Activated CD4-positive, alpha-beta T cell treated with anti-CD3 and anti-CD28 coated beads, Interleukin-2, amount 10 ng/mL, durations not matched to agents 7 days and 5 days (primary cell): ENCODE measurements at regions not wholly inside any gene's neighbourhood (a gene's known extent, or its start where the extent isn't known, plus 50 kb on each side); places are given as distances from the start of the nearest gene placed in this dataset.
"Not testable (repeated sequence)": the region's sequence is repeated elsewhere in the genome, so short reads cannot be mapped to it uniquely, and the experiment has no call there.

Experiments used
- CTCF ChIA-PET: fragments of 350-600 bp; sonication (Branson Sonifier 250); formaldehyde crosslinking; loops from one replicate; lab custom pipeline; 2021; ENCODE audit warnings: antibody characterized with exemption; lab: Charles Lee
- POLR2A ChIA-PET: fragments of 350-600 bp; sonication (Branson Sonifier 250); formaldehyde crosslinking; loops from one replicate; lab custom pipeline; 2021; ENCODE audit warnings: antibody characterized with exemption; lab: Charles Lee
- DNase-seq: peaks from one replicate; pipeline ENCODE4 v3.0.0-alpha.2; 2020
- H3K27ac Mint-ChIP-seq: one replicate; pipeline ENCODE4 v1.8.0; 2021; ENCODE audit warnings: mild to moderate bottlenecking, moderate library complexity, mixed read lengths
- H3K27me3 Mint-ChIP-seq: one replicate; pipeline ENCODE4 v1.8.0; 2021; ENCODE audit warnings: mixed read lengths
- H3K36me3 Mint-ChIP-seq: one replicate; pipeline ENCODE4 v1.8.0; 2021; ENCODE audit warnings: low read depth, mixed read lengths
- H3K4me1 Mint-ChIP-seq: one replicate; pipeline ENCODE4 v1.8.0; 2021; ENCODE audit warnings: mixed read lengths
- H3K4me3 Mint-ChIP-seq: one replicate; pipeline ENCODE4 v1.8.0; 2021; ENCODE audit warnings: mild to moderate bottlenecking, moderate library complexity, mixed read lengths
- H3K9me3 Mint-ChIP-seq: one replicate; pipeline ENCODE4 v1.8.0; 2021; ENCODE audit warnings: mixed read lengths

DNA sequence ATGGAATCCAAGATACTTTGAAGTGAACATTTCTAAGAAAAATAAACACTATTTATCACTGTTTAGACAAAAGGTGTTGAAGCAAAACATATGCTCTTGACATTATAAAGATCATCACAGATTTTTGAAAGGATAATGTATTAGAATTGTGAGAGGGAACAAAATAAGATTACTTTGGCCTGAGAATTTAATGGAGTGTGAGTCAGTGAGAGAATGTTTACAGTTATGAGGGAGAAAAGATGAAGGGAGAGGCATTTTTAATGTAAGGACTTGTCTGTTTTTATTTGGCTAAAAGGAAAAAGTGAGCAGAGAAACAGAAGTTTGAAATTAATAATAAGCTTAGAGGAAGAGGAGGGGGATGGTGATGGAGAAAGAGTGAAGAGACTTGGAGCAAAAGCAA is 1010.1 kb downstream of the EFNA5 start:
- no peaks in the 10 kb centered on the region for H3K4me1 Mint-ChIP-seq

DNA sequence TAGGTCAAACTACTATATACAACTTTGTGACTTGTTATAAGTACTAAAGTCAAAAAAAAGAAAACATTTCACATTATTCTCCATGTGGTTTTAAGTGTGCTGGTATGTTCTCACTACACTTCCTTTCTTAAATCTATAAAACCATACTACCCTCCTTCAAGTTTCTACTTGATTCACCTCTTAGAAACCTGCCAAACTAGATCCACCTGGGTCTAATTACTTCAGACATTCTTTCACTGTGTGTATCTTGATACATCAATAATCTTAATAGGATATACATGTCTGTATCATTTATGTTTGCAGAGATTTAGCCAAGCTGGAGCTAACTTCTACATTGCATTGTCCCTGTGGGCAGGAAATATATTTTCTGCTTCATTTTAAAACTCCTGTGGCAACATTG is 1012.6 kb downstream of the EFNA5 start:
- Mint-ChIP-seq H3K27ac (no peak overlapping the region), H3K4me1 (no peaks in the 10 kb centered on the region), H3K9me3 (peaks cover 8% of the 10 kb centered on the region), H3K4me3 (no peak overlapping the region), H3K36me3 (no peaks in the 10 kb centered on the region), H3K27me3 (no peaks in the 10 kb centered on the region)
- ChIA-PET CTCF (no interaction called here), POLR2A (no interaction called here)
- DNase-seq, result no peak

More for the DNA sequence above, 1010.1 kb downstream of the EFNA5 start:
- Mint-ChIP-seq H3K27ac (no peak overlapping the region), H3K27me3 (no peaks in the 10 kb centered on the region), H3K4me3 (no peak overlapping the region), H3K9me3 (no peaks in the 10 kb centered on the region), H3K36me3 (no peaks in the 10 kb centered on the region)
- DNase-seq, result no peak
- ChIA-PET POLR2A (no interaction called here), CTCF (no interaction called here)

- no peak overlapping the region for H3K27ac Mint-ChIP-seq
- peaks cover 17% of the 10 kb centered on the region for H3K9me3 Mint-ChIP-seq
- H3K4me1 Mint-ChIP-seq, result no peaks in the 10 kb centered on the region
- no peak for DNase-seq
- ChIA-PET POLR2A (no interaction called here), CTCF (no interaction called here)
- no peaks in the 10 kb centered on the region for H3K27me3 Mint-ChIP-seq
- H3K36me3 Mint-ChIP-seq, result no peaks in the 10 kb centered on the region
- H3K4me3 Mint-ChIP-seq, result no peak overlapping the region
Observed at GRCh38 chr5:106656821-106657220, 1013.9 kb downstream of the EFNA5 start.

- Mint-ChIP-seq H3K9me3 (peaks cover 13% of the 10 kb centered on the region), H3K4me1 (no peaks in the 10 kb centered on the region), H3K27me3 (no peaks in the 10 kb centered on the region), H3K36me3 (no peaks in the 10 kb centered on the region), H3K4me3 (no peak overlapping the region), H3K27ac (no peak overlapping the region)
- DNase-seq, result no peak
- ChIA-PET CTCF (no interaction called here), POLR2A (no interaction called here)
Observed at GRCh38 chr5:106649031-106649430, 1021.7 kb downstream of the EFNA5 start.

DNA sequence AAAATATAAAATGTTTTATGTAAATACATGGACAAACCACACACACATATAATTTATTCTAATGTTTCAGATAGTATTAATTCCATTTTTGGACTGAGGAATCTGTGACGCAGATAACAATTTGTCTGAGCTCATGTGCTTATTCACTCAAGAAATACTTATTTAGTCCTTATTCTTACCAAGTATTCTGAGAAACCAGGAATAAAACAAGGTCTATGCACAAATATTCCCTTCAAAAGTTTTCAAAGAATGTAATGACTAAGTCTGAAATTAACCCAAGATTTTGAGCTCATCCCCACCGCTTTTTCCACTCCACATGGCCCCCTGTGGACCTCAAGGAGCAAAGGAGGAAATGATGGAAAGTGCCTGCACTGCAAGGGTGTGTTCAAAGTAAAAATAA is 1022.3 kb downstream of the EFNA5 start:
- DNase-seq, result no peak
- H3K4me1 Mint-ChIP-seq, result no peaks in the 10 kb centered on the region
- CTCF ChIA-PET, result no interaction called here
- no peak overlapping the region for H3K27ac Mint-ChIP-seq
- no peak overlapping the region for H3K4me3 Mint-ChIP-seq
- POLR2A ChIA-PET, result no interaction called here
- no peaks in the 10 kb centered on the region for H3K27me3 Mint-ChIP-seq
- H3K36me3 Mint-ChIP-seq, result no peaks in the 10 kb centered on the region
- peaks cover 10% of the 10 kb centered on the region for H3K9me3 Mint-ChIP-seq

- Mint-ChIP-seq H3K27me3 (no peaks in the 10 kb centered on the region), H3K9me3 (no peaks in the 10 kb centered on the region), H3K36me3 (no peaks in the 10 kb centered on the region), H3K4me3 (no peak overlapping the region), H3K27ac (no peak overlapping the region), H3K4me1 (no peaks in the 10 kb centered on the region)
- ChIA-PET CTCF (no interaction called here), POLR2A (no interaction called here)
- no peak for DNase-seq
Observed at GRCh38 chr5:106646106-106646505, 1024.6 kb downstream of the EFNA5 start.

DNA sequence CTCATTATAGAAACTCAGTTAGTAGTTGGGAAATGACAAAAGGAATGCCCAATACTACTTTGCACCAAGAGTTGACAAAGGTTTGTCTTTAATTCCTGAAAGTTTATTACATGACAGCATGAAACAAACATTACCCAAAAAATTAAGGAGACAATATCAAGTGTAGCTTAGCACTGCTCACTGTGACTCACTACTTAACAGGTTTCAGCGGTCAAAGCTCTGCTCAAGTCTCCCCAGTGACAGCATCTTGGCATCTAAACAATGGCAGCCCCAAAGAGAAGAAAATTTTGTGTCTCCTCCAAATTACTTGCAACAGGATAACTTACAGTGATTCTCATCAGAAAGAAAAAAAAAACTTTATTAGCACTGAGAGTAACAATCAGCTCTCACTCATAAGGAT is 1030.2 kb downstream of the EFNA5 start:
- H3K27ac Mint-ChIP-seq, result no peak overlapping the region
- H3K27me3 Mint-ChIP-seq, result no peaks in the 10 kb centered on the region
- no peaks in the 10 kb centered on the region for H3K36me3 Mint-ChIP-seq
- DNase-seq, result no peak
- CTCF ChIA-PET, result no interaction called here
- no peaks in the 10 kb centered on the region for H3K4me1 Mint-ChIP-seq
- no peak overlapping the region for H3K4me3 Mint-ChIP-seq
- peaks cover 5% of the 10 kb centered on the region for H3K9me3 Mint-ChIP-seq
- POLR2A ChIA-PET, result no interaction called here

DNA sequence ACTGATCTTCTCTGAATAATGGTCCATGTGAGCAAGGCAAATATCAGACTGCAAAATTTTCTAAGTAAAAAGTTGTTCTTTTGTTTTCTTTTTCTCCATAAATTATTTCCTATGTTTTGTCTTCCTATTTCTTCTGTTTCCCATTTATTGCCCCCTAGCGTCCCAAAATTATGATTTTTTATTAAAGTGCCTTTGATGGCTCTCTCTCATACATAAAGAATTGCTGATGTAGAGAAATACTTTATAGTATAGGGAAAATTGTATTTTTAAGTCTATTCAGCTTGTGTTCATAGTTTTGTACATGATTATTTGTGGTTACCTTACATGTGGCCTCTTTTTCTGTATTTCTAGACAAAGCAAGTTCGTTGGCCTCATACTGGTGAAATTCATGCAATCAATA is 1031.2 kb downstream of the EFNA5 start:
- DNase-seq, result no peak
- H3K9me3 Mint-ChIP-seq, result peaks cover 5% of the 10 kb centered on the region

DNA sequence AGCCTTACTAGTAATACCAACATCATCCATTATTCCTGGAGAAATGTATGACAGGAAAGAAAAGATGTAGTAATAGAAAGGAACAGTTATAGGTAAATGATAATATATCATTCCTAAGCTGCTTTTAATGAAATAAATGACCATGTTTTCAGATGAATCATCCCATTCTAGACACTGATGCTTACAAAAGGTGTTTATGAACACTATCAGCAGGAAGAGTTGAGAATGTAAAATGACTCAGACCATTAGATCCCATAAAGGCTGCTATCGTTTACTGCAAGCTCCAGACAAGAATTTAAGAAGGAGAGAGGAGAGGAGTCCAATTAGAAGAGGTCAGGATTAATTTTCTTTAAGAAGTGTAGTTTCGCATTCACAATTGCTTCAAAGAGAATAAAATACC is 1033.5 kb downstream of the EFNA5 start:
- H3K4me3 Mint-ChIP-seq, result no peak overlapping the region
- H3K4me1 Mint-ChIP-seq, result no peaks in the 10 kb centered on the region
- H3K27me3 Mint-ChIP-seq, result no peaks in the 10 kb centered on the region
- POLR2A ChIA-PET, result no interaction called here
- CTCF ChIA-PET, result no interaction called here
- H3K36me3 Mint-ChIP-seq, result no peaks in the 10 kb centered on the region
- no peak for DNase-seq
- peaks cover 5% of the 10 kb centered on the region for H3K9me3 Mint-ChIP-seq
- no peak overlapping the region for H3K27ac Mint-ChIP-seq

More for the DNA sequence above, 1031.2 kb downstream of the EFNA5 start:
- Mint-ChIP-seq H3K4me1 (no peaks in the 10 kb centered on the region), H3K36me3 (no peaks in the 10 kb centered on the region), H3K4me3 (no peak overlapping the region), H3K27ac (no peak overlapping the region), H3K27me3 (no peaks in the 10 kb centered on the region)
- POLR2A ChIA-PET, result no interaction called here
- CTCF ChIA-PET, result no interaction called here

GRCh38 chr5:106634375-106634774 is 1036.4 kb downstream of the EFNA5 start:
- H3K27me3 Mint-ChIP-seq, result no peaks in the 10 kb centered on the region
- no peak overlapping the region for H3K27ac Mint-ChIP-seq
- H3K4me1 Mint-ChIP-seq, result no peaks in the 10 kb centered on the region
- H3K4me3 Mint-ChIP-seq, result no peak overlapping the region
- ChIA-PET CTCF (interaction anchor here (0.7 kb wide), 1 partner anchor 217 kb away, joined by 4 read pairs; no protein-coding TSS in a partner anchor), POLR2A (interaction anchor here (0.7 kb wide), 1 partner anchor 48 kb away, joined by 6 read pairs; no protein-coding TSS in a partner anchor)
- peaks cover 5% of the 10 kb centered on the region for H3K9me3 Mint-ChIP-seq
- DNase-seq, result no peak
- H3K36me3 Mint-ChIP-seq, result no peaks in the 10 kb centered on the region

- POLR2A ChIA-PET, result interaction anchor here (0.7 kb wide), 1 partner anchor 48 kb away, joined by 6 read pairs; no protein-coding TSS in a partner anchor
- CTCF ChIA-PET, result interaction anchor here (0.7 kb wide), 1 partner anchor 218 kb away, joined by 4 read pairs; no protein-coding TSS in a partner anchor
- Mint-ChIP-seq H3K27ac (no peak overlapping the region), H3K4me3 (no peak overlapping the region), H3K9me3 (peaks cover 6% of the 10 kb centered on the region), H3K36me3 (no peaks in the 10 kb centered on the region), H3K4me1 (no peaks in the 10 kb centered on the region), H3K27me3 (no peaks in the 10 kb centered on the region)
- no peak for DNase-seq
Observed at GRCh38 chr5:106633825-106634224, 1036.9 kb downstream of the EFNA5 start.

DNA sequence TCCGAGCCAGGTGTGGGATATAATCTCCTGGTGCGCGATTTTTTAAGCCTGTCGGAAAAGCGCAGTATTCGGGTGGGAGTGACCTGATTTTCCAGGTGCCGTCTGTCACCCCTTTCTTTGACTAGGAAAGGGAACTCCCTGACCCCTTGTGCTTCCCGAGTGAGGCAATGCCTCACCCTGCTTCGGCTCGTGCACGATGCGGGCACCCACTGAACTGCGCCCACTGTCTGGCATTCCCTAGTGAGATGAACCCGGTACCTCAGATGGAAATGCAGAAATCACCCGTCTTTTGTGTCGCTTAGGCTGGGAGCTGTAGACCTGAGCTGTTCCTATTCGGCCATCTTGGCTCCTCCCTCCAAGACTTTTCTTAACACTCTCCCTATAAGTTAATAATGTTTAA is 1042.3 kb downstream of the EFNA5 start:
- POLR2A ChIA-PET, DNase-seq, H3K9me3 Mint-ChIP-seq, H3K36me3 Mint-ChIP-seq, H3K4me1 Mint-ChIP-seq, H3K27me3 Mint-ChIP-seq, H3K27ac Mint-ChIP-seq, CTCF ChIA-PET, H3K4me3 Mint-ChIP-seq: not testable (repeated sequence)

DNA sequence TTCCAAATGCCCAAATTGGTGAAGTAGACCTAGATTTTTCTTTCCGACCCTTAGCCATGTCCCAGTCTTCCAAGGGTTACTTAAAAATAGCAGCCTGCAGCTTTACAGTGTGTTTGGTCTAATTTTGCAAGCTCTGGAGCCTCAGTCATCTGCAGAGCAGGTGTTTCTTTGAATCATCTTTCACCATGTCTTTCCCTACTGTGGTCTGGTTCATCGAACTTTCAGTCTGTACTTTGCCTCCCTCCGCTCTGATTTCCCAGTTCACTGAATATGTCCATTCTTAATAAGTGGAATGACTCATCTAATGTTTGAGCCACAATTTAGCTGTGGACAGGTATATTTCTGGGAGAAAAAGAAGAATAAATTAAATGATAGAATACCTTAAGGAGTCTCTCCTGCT is 1060.7 kb downstream of the EFNA5 start:
- Mint-ChIP-seq H3K36me3 (no peaks in the 10 kb centered on the region), H3K4me1 (no peaks in the 10 kb centered on the region), H3K9me3 (no peaks in the 10 kb centered on the region), H3K4me3 (no peak overlapping the region), H3K27me3 (no peaks in the 10 kb centered on the region), H3K27ac (no peak overlapping the region)
- ChIA-PET CTCF (no interaction called here), POLR2A (no interaction called here)
- no peak for DNase-seq

DNA sequence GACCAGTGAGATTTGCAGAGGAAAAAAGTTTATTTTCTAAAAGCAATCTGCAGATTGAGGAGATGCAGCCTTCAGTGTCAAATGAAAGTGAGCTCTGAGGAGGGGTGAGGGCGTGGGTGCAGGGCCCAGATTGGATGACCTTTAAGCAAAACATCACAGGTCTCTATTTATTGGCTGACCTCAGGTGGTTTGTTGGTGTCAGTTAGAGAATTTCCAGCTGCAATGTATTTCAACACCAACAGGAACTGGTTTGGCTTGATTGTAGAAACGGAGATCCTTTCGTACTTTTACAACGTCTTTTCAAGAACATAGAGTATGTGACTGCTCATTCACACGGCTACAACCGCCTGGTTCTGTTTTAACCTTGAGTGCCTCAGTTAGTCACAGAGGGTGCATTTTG is 1069.1 kb downstream of the EFNA5 start:
- Mint-ChIP-seq H3K9me3 (peaks cover 3% of the 10 kb centered on the region), H3K27me3 (no peaks in the 10 kb centered on the region), H3K4me1 (no peaks in the 10 kb centered on the region), H3K4me3 (no peak overlapping the region), H3K36me3 (no peaks in the 10 kb centered on the region), H3K27ac (no peak overlapping the region)
- ChIA-PET CTCF (no interaction called here), POLR2A (no interaction called here)
- no peak for DNase-seq
